Stromal cell of bone marrow (primary cell): ENCODE measurements at regions not wholly inside any gene's neighbourhood (a gene's known extent, or its start where the extent isn't known, plus 50 kb on each side); places are given as distances from the start of the nearest gene placed in this dataset.
A peak's percentile ranks its signal among the peaks of the same experiment; 100 is the strongest.
"Not testable (repeated sequence)": the region's sequence is repeated elsewhere in the genome, so short reads cannot be mapped to it uniquely, and the experiment has no call there.

Source experiments
- DNase-seq: peaks from one replicate; pipeline ENCODE4 v3.0.0-alpha.2; 2012; ENCODE audit warnings: low read depth

GRCh38 chr1:94769551-94769950 is 50.6 kb upstream of the SLC44A3 start:
- DNase-seq, result no peak

- no peak for DNase-seq
These were observed 52.1 kb upstream of the SLC44A3 start for GRCh38 chr1:94768036-94768435.

- no peak for DNase-seq
These were observed 54.2 kb upstream of the SLC44A3 start for GRCh38 chr1:94765958-94766357.

DNA sequence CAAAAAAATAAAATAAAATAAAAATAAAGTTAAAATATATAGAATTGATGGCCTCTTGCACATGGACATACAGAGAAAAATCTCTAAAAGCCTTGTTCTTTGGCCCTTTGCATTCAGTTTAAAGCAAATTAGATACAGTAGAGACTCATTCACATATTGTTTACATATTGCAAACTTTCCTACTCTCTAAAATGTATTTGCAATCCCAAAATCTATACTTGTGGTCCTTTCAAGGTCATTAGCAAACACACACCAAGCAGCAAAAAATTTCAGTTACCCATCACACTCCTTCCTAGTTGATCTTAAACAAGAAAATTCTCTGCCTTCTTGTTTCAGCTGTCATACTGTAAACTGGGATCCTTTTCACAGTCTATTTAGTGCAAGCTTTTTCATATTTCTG is 61.0 kb upstream of the SLC44A3 start:
- no peak for DNase-seq

DNA sequence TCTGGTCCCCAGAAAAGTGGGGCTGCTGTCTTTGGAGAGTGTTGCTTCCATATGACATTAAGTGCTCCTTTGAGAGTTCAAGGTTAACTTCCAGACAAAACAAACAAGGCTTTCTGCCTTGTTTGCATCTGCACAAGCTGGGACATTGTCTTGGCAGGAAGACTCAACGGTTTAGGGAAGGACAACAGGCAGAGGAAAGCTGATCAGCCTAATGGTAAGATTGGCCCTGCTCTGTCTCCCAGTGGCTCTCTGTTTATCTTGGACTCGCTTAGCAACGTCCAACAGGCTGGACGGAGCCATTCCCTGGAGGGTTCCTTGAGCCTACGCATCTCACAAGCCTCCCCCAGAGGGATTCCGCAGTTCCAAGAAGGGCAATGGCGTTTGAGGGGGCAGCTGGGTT is 62.2 kb upstream of the SLC44A3 start:
- DNase-seq, result no peak

DNA sequence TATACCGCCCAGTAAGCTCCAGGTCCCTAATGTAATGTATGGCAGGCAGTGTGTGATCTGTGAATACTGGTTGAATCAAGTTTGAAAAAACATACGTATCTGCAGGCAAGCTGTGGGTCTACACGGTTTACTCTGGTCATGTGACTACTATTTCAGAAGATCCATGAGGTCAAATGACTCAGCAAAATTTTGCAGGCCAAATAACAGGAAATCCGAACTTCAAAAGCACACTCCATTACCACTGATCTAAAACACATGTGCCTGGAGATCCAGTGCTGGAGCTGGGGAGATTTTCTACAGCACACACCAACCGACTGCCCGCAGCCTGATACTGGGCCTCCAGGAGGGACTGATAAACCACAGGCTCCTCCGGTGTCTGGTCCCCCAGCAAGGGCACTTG is 64.5 kb upstream of the SLC44A3 start:
- DNase-seq, result peak; percentile 83

DNA sequence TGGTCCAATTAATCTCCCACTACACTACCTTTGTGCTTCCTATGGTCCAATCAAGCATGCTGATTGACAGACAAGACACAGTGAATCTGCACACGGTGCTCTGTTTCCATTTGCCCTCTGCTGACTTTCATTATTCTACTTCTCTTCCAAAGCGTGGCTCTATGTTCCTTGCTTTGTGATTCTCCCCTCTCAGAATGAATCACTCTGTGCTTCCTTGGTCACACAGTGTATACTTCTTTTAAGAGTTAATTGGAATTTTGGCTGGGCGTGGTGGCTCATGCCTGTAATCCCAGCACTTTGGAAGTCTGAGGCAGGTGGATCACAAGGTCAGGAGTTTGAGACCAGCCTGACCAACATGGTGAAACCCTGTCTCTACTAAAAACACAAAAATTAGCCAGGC is 65.1 kb upstream of the SLC44A3 start:
- DNase-seq, result not testable (repeated sequence)

DNA sequence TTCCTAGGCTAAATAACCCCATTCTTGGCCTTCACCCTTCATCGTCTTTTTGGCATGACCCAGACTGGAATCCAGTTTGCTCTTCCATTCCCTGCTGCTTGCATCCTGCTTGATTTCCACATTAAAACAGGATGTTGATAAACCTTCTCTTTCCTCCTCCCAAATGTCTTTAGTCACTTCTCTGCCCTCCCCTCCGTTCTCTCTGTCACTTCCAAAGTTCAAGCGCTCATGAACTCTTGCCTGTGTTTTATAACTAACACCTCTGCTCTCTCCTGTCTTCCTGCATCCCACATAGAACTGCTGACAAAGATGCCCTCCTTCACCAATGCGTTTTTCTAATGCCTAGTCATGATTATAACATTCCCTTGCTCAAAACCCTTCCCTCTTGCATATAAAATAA is 65.6 kb upstream of the SLC44A3 start:
- no peak for DNase-seq

DNA sequence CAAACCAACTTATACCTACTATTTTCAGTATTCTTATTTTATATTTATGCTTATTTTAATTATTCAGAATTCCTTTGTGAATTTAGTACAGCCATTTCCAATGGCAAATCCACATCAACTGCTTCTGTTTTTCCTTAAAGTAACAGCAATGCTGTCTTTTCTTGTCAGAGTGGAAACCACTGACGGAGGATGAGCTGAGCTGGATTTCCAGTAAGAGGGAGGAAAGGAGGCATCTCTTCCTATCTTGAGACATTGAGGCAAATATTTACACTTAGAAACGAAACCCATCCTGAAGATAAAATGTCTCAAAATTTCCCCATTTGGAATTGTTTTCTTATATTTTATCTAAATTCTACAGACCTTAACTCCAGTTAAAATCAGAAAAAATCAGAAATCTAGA is 66.1 kb upstream of the SLC44A3 start:
- no peak for DNase-seq

- DNase-seq, result no peak
These were observed 66.8 kb upstream of the SLC44A3 start for GRCh38 chr1:94753171-94753972.

- DNase-seq, result not testable (repeated sequence)
These were observed 68.7 kb upstream of the SLC44A3 start for GRCh38 chr1:94751483-94751882.

- DNase-seq, result no peak
These were observed 73.3 kb upstream of the SLC44A3 start for GRCh38 chr1:94746635-94747525.

GRCh38 chr1:94745742-94746141 is 74.4 kb upstream of the SLC44A3 start:
- DNase-seq, result no peak

GRCh38 chr1:94743862-94744261 is 76.3 kb upstream of the SLC44A3 start:
- no peak for DNase-seq

DNA sequence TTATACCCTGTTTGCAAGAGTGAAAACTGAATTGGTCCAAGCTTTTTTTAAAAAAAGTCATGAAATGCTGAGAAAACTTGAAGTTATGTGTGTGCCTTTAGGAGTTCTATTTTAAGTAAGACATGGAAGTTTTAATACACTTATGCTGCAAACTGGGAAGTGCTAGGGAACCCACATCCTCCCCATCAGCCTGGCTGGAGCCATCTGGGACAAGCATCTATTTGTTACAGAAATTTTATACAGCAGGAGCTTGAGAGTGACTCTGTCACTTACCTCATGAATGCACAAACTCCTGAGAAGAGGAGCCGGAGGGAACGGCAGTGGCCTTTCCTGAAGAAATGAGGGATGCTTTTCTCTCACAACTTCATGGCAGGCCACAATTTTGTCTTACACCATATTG is 78.2 kb upstream of the SLC44A3 start:
- DNase-seq, result no peak

GRCh38 chr1:94741510-94741909 is 78.6 kb upstream of the SLC44A3 start:
- DNase-seq, result no peak

GRCh38 chr1:94739521-94740061 is 80.6 kb upstream of the SLC44A3 start:
- peak; percentile 85 for DNase-seq

DNA sequence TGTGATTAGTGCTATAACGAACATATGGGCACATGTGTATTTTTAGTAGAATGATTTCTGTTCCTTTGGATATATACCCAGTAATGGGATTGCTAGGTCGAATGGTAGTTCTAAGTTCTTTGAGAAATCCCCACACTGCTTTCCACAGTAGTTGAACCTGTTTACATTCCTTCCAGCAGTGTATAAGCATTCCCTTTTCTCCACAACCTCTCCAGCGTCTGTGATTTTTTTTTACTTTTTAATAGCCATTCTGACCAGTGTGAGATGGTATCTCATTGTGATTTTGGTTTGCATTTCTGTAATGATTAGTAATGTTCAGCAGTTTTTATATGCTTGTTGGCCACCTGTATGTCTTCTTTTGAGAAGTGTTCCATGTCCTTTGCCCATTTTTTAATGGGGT is 81.8 kb upstream of the SLC44A3 start:
- no peak for DNase-seq

DNA sequence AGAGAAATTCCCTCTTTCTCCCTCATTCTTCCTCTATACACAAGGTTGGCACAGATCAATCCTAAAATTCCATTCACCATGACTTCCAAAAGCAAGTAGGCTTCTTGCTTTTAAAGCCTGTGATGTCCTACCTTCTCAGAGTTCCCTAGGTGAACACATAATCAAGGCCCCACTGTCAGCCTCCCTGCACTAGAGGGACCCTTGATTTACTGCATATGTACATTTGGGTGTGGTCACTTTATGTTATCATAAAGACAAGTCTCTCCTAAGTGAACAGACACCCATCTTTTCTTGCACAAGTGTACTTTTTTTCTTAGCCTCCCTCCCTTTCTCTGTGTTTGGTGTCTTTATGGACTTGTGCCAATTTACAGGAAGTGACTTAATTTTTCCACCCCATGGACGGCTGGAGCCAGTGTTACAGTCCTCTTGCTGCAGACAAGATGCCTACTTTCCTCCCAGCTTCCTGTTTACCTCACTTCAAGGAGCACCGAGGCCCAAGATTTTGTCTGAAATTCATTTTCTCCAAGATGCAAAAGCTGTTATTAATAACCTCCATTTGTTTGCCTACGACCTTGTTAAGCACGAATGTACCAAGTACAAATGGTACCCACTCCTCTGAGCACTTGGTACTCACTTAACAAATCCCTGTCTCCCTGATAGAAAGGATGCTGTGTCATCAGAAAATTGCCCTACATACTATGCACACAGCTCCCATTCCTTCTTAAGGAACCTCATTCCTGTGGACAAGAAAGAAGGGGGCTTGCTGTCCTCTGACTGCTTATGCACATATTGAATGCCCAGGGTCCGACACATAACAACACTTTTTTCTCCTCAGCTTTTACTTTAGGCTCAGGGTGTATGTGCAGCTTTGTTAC is 82.8 kb upstream of the SLC44A3 start:
- no peak for DNase-seq

DNA sequence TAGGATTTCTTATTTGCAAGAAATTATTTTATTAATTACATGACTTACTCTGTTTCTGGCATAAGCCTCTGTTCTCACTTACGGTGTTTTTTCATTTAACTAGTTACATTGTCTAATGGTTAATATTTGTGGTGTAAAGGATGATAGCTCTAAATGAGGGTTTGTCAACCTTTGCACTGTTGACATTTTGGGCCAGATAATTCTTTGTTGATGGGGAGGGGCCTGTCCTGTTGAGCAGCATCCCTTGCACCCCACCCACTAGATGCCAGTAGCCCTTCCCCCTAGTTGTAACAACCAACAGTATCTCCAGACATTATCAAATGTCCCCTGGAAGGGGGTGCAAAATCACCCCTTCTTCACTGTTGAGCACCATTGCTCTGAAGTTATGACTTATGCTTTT is 83.6 kb upstream of the SLC44A3 start:
- no peak for DNase-seq

DNA sequence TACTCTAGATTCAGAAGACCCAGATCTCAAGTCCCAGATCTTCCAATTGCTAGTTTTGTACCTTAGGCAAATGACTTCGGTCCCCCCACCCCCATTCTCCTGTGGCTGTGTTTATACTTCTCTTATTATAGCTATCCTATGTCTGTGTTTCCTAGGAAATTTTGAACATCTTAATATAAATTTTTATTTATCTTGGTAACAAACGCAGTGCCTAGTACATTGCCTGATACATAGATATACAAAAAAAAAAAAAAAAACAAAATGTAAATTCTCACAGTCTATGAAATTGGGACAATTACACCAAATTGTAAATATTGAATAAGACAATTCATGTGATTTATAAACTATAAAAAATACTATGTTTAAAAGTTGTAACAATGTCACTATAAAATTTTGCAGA is 84.1 kb upstream of the SLC44A3 start:
- no peak for DNase-seq
